K562 (cell line): ENCODE measurements at regions not wholly inside any gene's neighbourhood (a gene's known extent, or its start where the extent isn't known, plus 50 kb on each side); places are given as distances from the start of the nearest gene placed in this dataset.
A peak's percentile ranks its signal among the peaks of the same experiment; 100 is the strongest.

Experiments used
- ATAC-seq: fragments of 200-7000 bp; cut with Tn5 transposase; 3 replicates; pipeline ENCODE4 v1.9.1; 2020; ENCODE audit warnings: moderate library complexity
- BruUV-seq: library from RNA; stranded (reverse); fragments of 400-500 nt; replicated peaks from 2 replicates; lab custom pipeline; 2021; lab: Mats Ljungman, UMichigan
- CTCF ChIA-PET: fragments of 300-600 bp; formaldehyde crosslinking; extraction: SDS; loops from one replicate; lab custom pipeline; 2021; ENCODE audit warnings: low intra/inter-chr PET ratio; lab: Yijun Ruan, JAX
- POLR2A ChIA-PET: fragments of 300-600, 350-650 bp; sonication (Branson Sonifier 250); formaldehyde crosslinking; extraction: SDS; loops from one replicate; lab custom pipeline; 2021; ENCODE audit warnings: antibody characterized with exemption, inconsistent platforms; lab: Yijun Ruan, JAX
- DNase-seq, 4 experiments: peaks; one replicate each; pipeline versions ENCODE4 v3.0.0 to v3.0.0-alpha.2; 2011 to 2018; ENCODE audit warnings: low spot score in 3 of 4, mixed read lengths in 3 of 4; ENCODE audit errors: extremely low read depth in 1 of 4
- FAIRE-seq: peaks from 2 replicates; lab custom pipeline; 2011; peaks lifted over from hg19 to GRCh38; lab: Jason Lieb, UNC
- H2AFZ ChIP-seq: 2 replicates; pipeline ENCODE4 v1.6.0; 2011; ENCODE audit warnings: low read depth, low read length, control low read depth, inconsistent platforms
- H3K27ac ChIP-seq: fragments of 200-600 bp; 3 replicates; pipeline ENCODE4 v1.8.0; 2011; ENCODE audit warnings: low read depth, mild to moderate bottlenecking, control low read depth, inconsistent platforms, low read length, moderate library complexity, mixed read lengths; ENCODE audit errors: extremely low read depth
- H3K27me3 ChIP-seq, 2 experiments: fragments of 300-600 bp in 1 of 2; 2 replicates in 1 of 2; 3 replicates in 1 of 2; pipeline versions ENCODE4 v1.6.0 to v1.8.0; 2011; ENCODE audit warnings: inconsistent platforms in 2 of 2, low read length in 2 of 2, mild to moderate bottlenecking in 1 of 2, mixed read lengths in 1 of 2, moderate library complexity in 1 of 2; ENCODE audit not compliant: control insufficient read depth in 2 of 2, insufficient read depth in 2 of 2
- H3K36me3 ChIP-seq: fragments of 300-600 bp; 3 replicates; pipeline ENCODE4 v1.8.0; 2011; ENCODE audit warnings: mild to moderate bottlenecking, low read length, inconsistent platforms; ENCODE audit not compliant: control insufficient read depth, insufficient read depth
- H3K4me1 ChIP-seq, 2 experiments: fragments of 200-600 bp in 1 of 2; replicated peaks in 1 of 2; 2 replicates in 1 of 2; 3 replicates in 1 of 2; pipeline versions ENCODE4 v1.5.1 to v1.8.0; 2011; ENCODE audit warnings: inconsistent platforms in 2 of 2, low read length in 2 of 2, mild to moderate bottlenecking in 1 of 2, mixed read lengths in 1 of 2, moderate library complexity in 1 of 2; ENCODE audit not compliant: control insufficient read depth in 2 of 2, insufficient read depth in 2 of 2
- H3K4me2 ChIP-seq: 2 replicates; pipeline ENCODE4 v1.6.1; 2011; ENCODE audit warnings: low read length, control low read depth, inconsistent platforms, mixed read lengths; ENCODE audit not compliant: insufficient read depth
- H3K4me3 ChIP-seq: fragments of 200-600 bp; sonication (generic), shearing (Covaris generic); 2 replicates; pipeline ENCODE4 v1.5.1; 2016; ENCODE audit warnings: control low read depth, inconsistent platforms
- H3K79me2 ChIP-seq: fragments of 200-600 bp; 3 replicates; pipeline ENCODE4 v1.8.0; 2011; ENCODE audit warnings: low read length, inconsistent platforms; ENCODE audit not compliant: control insufficient read depth, insufficient read depth
- H3K9ac ChIP-seq, 2 experiments: 2 replicates each; pipeline versions ENCODE4 v1.6.0 to v1.6.1; 2011; ENCODE audit warnings: low read depth in 2 of 2, low read length in 2 of 2, control low read depth in 1 of 2, inconsistent platforms in 1 of 2, mild to moderate bottlenecking in 1 of 2, mixed read lengths in 1 of 2; ENCODE audit not compliant: insufficient read depth in 1 of 2
- H3K9me1 ChIP-seq: one replicate; pipeline ENCODE4 v1.6.0; 2011; ENCODE audit warnings: inconsistent platforms, mild to moderate bottlenecking, low read length, moderate library complexity; ENCODE audit not compliant: control insufficient read depth, insufficient read depth
- H3K9me3 ChIP-seq: replicated peaks from 2 replicates; pipeline ENCODE4 v1.5.1; 2011; ENCODE audit warnings: low read depth, low read length, inconsistent platforms; ENCODE audit not compliant: control insufficient read depth, insufficient read depth
- H4K20me1 ChIP-seq: replicated peaks from 2 replicates; pipeline ENCODE4 v1.6.1; 2011; ENCODE audit warnings: low read length, inconsistent platforms, mixed read lengths; ENCODE audit not compliant: control insufficient read depth, insufficient read depth
- ARID1B ChIP-seq: fragments of 450-650 bp; IDR thresholded peaks from 2 replicates; pipeline ENCODE4 v1.6.1; 2016; ENCODE audit warnings: antibody characterized with exemption, mild to moderate bottlenecking, inconsistent platforms
- ATF7 ChIP-seq: fragments of 450-650 bp; IDR thresholded peaks from 2 replicates; pipeline ENCODE4 v1.7.1; 2014; ENCODE audit warnings: mild to moderate bottlenecking, moderate library complexity
- ETV6 ChIP-seq, 3 experiments: fragments of 150-350 bp in 1 of 3; sonication (generic) in 1 of 3; formaldehyde crosslinking in 1 of 3; IDR thresholded peaks; 2 replicates each; pipeline versions ENCODE4 v1.6.1 to v1.8.0; 2014 to 2022; ENCODE audit warnings: borderline replicate concordance in 2 of 3, low read depth in 2 of 3, antibody characterized with exemption in 1 of 3, low read length in 1 of 3, mild to moderate bottlenecking in 1 of 3, missing genetic modification reagents in 1 of 3
- HDAC1 ChIP-seq, 2 experiments: fragments of 450-650 bp; IDR thresholded peaks; 2 replicates each; pipeline ENCODE4 v1.6.1; 2016 to 2017; ENCODE audit warnings: inconsistent platforms in 1 of 2, mild to moderate bottlenecking in 1 of 2, moderate library complexity in 1 of 2
- KAT2B ChIP-seq: IDR thresholded peaks from one replicate; pipeline ENCODE4 v1.6.1; 2012; ENCODE audit warnings: low read depth, mild to moderate bottlenecking, control low read depth, inconsistent platforms, low read length, moderate library complexity
- MAFK ChIP-seq: IDR thresholded peaks from 2 replicates; pipeline ENCODE4 v1.6.1; 2011; ENCODE audit warnings: low read length, improper control_type of control experiment
- MIER1 ChIP-seq: fragments of 450-650 bp; IDR thresholded peaks from 2 replicates; pipeline ENCODE4 v1.6.1; 2016; ENCODE audit warnings: antibody characterized with exemption, mild to moderate bottlenecking, low read depth
- NFXL1 ChIP-seq: fragments of 450-650 bp; formaldehyde crosslinking; IDR thresholded peaks from 2 replicates; pipeline ENCODE4 v1.4.0; 2021; ENCODE audit warnings: mild to moderate bottlenecking
- PHF8 ChIP-seq: fragments of 200-600 bp; sonication (generic); IDR thresholded peaks from 2 replicates; pipeline ENCODE4 v1.6.1; 2012; ENCODE audit warnings: mixed run types, mild to moderate bottlenecking, inconsistent platforms, low read length, moderate library complexity, borderline replicate concordance
- PRMT5 ChIP-seq: sonication (generic); formaldehyde crosslinking; IDR thresholded peaks from 2 replicates; pipeline ENCODE4 v1.5.0; 2020; ENCODE audit warnings: missing genetic modification reagents
- SAP30 ChIP-seq: fragments of 200-600 bp; sonication (generic); IDR thresholded peaks from 2 replicates; pipeline ENCODE4 v1.6.1; 2012; ENCODE audit warnings: borderline replicate concordance, low read depth, mild to moderate bottlenecking, moderate library complexity, low read length, control low read depth, inconsistent platforms; ENCODE audit not compliant: insufficient read depth, poor library complexity, severe bottlenecking
- U2AF1 ChIP-seq: fragments of 200-400 bp; formaldehyde crosslinking; optimal IDR thresholded peaks from 2 replicates; pipeline ENCODE3; 2017; ENCODE audit warnings: mild to moderate bottlenecking, low read depth, low read length, moderate library complexity
- ZBTB11 ChIP-seq, 3 experiments: fragments of 200-800 bp in 1 of 3; fragments of 250-450 bp in 1 of 3; fragments of 450-650 bp in 1 of 3; sonication (Bioruptor Pico) in 1 of 3; sonication (Bioruptor generic) in 1 of 3; formaldehyde crosslinking in 1 of 3; IDR thresholded peaks; 2 replicates each; pipeline versions ENCODE4 v1.6.1 to v1.8.0; 2016 to 2022; ENCODE audit warnings: mild to moderate bottlenecking in 2 of 3, missing genetic modification characterization in 2 of 3, missing compliant biosample characterization in 1 of 3, moderate library complexity in 1 of 3
- ZNF12 ChIP-seq: sonication (generic); formaldehyde crosslinking; IDR thresholded peaks from 2 replicates; pipeline ENCODE4 v1.4.0; 2020; ENCODE audit warnings: mild to moderate bottlenecking, missing genetic modification reagents
- ZNF140 ChIP-seq: fragments of 250-450 bp; sonication (Bioruptor Pico); IDR thresholded peaks from 2 replicates; pipeline ENCODE4 v1.8.0; 2021; ENCODE audit warnings: moderate library complexity, mild to moderate bottlenecking, inconsistent platforms
- ZNF583 ChIP-seq: fragments of 250-450 bp; sonication (Bioruptor Pico); IDR thresholded peaks from 2 replicates; pipeline ENCODE4 v1.4.0; 2020
- WGBS: fragments of 100-300 bp; shearing (Covaris generic); methylation state at CpG from one replicate; pipeline ENCODE4 v1.1.6; 2016; ENCODE audit warnings: low coverage, mixed read lengths; ENCODE audit not compliant: insufficient coverage; ENCODE audit errors: missing lambda C conversion rate; 5-methylcytosine and 5-hydroxymethylcytosine counted together
- in situ Hi-C: fragments of 300-500 bp; cut with MboI; formaldehyde crosslinking; loops from 4 replicates; pipeline ENCODE4 v1.15.0; 2018; ENCODE audit warnings: inconsistent platforms, mixed read lengths
- intact Hi-C: fragments of 100-400 bp; cut with micrococcal nuclease; formaldehyde crosslinking; loops from 2 replicates; pipeline ENCODE4 v1.14.2; 2022
- TF ChIP-seq, protein P1 (sequence below): fragments of 450-650 bp; IDR thresholded peaks from 2 replicates; pipeline ENCODE4 v1.6.1; 2017; ENCODE audit warnings: antibody characterized with exemption

DNA sequence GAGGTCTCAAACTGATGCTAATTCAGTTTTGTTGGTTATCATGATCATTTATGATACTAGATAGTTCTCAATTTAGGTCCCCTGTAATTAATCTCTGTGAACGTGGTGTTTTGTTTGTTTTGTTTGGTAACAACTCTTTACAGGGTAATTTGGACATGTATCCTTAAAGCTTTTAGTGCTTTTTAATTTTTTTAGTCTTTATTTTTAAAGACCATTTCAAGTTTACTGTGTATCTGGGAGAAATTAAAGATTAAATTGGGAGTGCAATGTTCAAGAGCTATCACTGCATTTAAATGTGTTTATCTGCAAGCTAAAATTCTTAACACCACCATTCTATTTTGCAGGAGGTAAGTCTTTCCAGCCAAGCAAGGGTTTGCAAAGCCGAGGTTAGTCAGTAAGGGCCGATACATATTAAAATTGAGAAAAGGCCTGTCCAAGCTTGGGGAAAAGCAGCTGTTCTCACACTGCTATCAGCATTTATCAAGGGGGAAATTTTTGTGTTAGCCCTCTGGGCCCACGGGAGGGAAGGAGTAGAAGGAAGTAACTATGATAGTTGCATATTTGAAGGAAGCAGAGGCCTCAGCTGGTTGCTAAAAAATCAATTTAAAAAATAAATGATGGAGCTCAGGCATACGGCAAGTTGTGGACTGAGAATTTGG is 59.3 kb upstream of the ZNF217 start:
- 20% methylated on average over 5 of the region's 5 CpGs for WGBS
- no peak for TF ChIP-seq U2AF1
- no peak for TF ChIP-seq KAT2B
- TF ChIP-seq MAFK, result 0 out of 2 replicates have a peak, but pooled peaks have one; percentile 6
- TF ChIP-seq MIER1, result no peak
- no peak for TF ChIP-seq HDAC1 (IDR thresholded peaks at IDR 0.05)
- no peak for TF ChIP-seq SAP30
- TF ChIP-seq ETV6 (IDR thresholded peaks at IDR 0.05; ENCODE audit: borderline replicate concordance in 1 of 2, low read depth in 2 of 2, low read length in 1 of 2), result no peak
- no peak for TF ChIP-seq ETV6 (CRISPR knock-in tag; IDR thresholded peaks at IDR 0.05; ENCODE audit: borderline replicate concordance)
- no peak for TF ChIP-seq NFXL1 (CRISPR knock-in tag)
- TF ChIP-seq ARID1B, result no peak
- TF ChIP-seq ZNF583, result no peak
- TF ChIP-seq ZNF12, result no peak
- TF ChIP-seq PHF8, result no peak
- TF ChIP-seq ZBTB11 (CRISPR knock-in tag; IDR thresholded peaks at IDR 0.05), result peak in 1 of 3 experiments; percentile 6; a peak in 2 of 6 replicates
- TF ChIP-seq ZNF140, result no peak
- TF ChIP-seq, protein P1, sequence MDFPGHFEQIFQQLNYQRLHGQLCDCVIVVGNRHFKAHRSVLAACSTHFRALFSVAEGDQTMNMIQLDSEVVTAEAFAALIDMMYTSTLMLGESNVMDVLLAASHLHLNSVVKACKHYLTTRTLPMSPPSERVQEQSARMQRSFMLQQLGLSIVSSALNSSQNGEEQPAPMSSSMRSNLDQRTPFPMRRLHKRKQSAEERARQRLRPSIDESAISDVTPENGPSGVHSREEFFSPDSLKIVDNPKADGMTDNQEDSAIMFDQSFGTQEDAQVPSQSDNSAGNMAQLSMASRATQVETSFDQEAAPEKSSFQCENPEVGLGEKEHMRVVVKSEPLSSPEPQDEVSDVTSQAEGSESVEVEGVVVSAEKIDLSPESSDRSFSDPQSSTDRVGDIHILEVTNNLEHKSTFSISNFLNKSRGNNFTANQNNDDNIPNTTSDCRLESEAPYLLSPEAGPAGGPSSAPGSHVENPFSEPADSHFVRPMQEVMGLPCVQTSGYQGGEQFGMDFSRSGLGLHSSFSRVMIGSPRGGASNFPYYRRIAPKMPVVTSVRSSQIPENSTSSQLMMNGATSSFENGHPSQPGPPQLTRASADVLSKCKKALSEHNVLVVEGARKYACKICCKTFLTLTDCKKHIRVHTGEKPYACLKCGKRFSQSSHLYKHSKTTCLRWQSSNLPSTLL, result no peak
- no peak for TF ChIP-seq PRMT5
- TF ChIP-seq ATF7, result 0 out of 2 replicates have a peak, but pooled peaks have one; percentile 6

More for the DNA sequence above, 59.3 kb upstream of the ZNF217 start:
- no TSS peak for BruUV-seq
- H3K9me3 ChIP-seq, result no peaks in the 10 kb centered on the region
- DNase-seq (peak in 1 of 4 experiments; percentile 45), ATAC-seq (peak; percentile 31), FAIRE-seq (no peak)
- no peaks in the 10 kb centered on the region for H3K27me3 ChIP-seq
- H3K4me2 ChIP-seq, result peak overlapping the region; percentile 19; the same call in 1 of the 2 replicates
- ChIA-PET CTCF (no interaction called here), POLR2A (interaction anchor here (1.0 to 2.1 kb wide), 3 partner anchors 10 to 21 kb away, joined by 3 to 13 read pairs (median 3); no protein-coding TSS in a partner anchor)
- H3K4me3 ChIP-seq, result no peak overlapping the region
- peak overlapping the region; percentile 98 for H2AFZ ChIP-seq
- H3K9ac ChIP-seq, result peak overlapping the region in 1 of 2 experiments; percentile 74; a peak in 2 of 4 replicates
- peaks cover 8 to 36% of the 10 kb centered on the region in 2 experiments; a peak in 4 of 5 replicates for H3K4me1 ChIP-seq
- peak overlapping the region; percentile 84 for H3K27ac ChIP-seq
- intact Hi-C loops, result no loop called here
- H3K36me3 ChIP-seq, result no peaks in the 10 kb centered on the region
- no peaks in the 10 kb centered on the region for H4K20me1 ChIP-seq
- H3K9me1 ChIP-seq, result no peaks in the 10 kb centered on the region
- in situ Hi-C loops, result no loop called here
- no peaks in the 10 kb centered on the region for H3K79me2 ChIP-seq
